Thoracic aorta (tissue), 2 donors: ENCODE measurements at regions not wholly inside any gene's neighbourhood (a gene's known extent, or its start where the extent isn't known, plus 50 kb on each side); places are given as distances from the start of the nearest gene placed in this dataset.

Experiments
- ATAC-seq: fragments of 150-250 bp; one replicate; pipeline ENCODE4 v1.8.0; 2017; ENCODE audit warnings: low read depth; ENCODE audit not compliant: insufficient number of reproducible peaks, low FRiP score
- DNase-seq: peaks from one replicate; pipeline ENCODE4 v3.0.0-alpha.2; 2020; ENCODE audit warnings: low spot score
- H3K27ac ChIP-seq, 2 donors: fragments of 200-600 bp; sonication (generic); 1 replicate in 1 of 2; 2 replicates in 1 of 2; pipeline ENCODE4 v1.5.1; 2016; ENCODE audit warnings: mild to moderate bottlenecking in 2 of 2, moderate library complexity in 2 of 2
- H3K27me3 ChIP-seq: fragments of 200-600 bp; sonication (generic); replicated peaks from 2 replicates; pipeline ENCODE4 v1.6.0; 2016; ENCODE audit warnings: mild to moderate bottlenecking; ENCODE audit not compliant: insufficient read depth
- H3K36me3 ChIP-seq: fragments of 200-600 bp; sonication (generic); one replicate; pipeline ENCODE4 v1.5.1; 2016
- H3K4me1 ChIP-seq, 2 donors: fragments of 200-600 bp; sonication (generic); 1 replicate in 1 of 2; 2 replicates in 1 of 2; pipeline versions ENCODE4 v1.5.1 to v1.6.0; 2016; ENCODE audit warnings: low read depth in 2 of 2, mild to moderate bottlenecking in 1 of 2; ENCODE audit not compliant: control insufficient read depth in 1 of 2
- H3K4me3 ChIP-seq: fragments of 200-600 bp; sonication (generic); 2 replicates; pipeline ENCODE4 v1.5.1; 2016; ENCODE audit warnings: mild to moderate bottlenecking
- H3K9me3 ChIP-seq: fragments of 200-600 bp; sonication (generic); 2 replicates; pipeline ENCODE4 v1.5.1; 2016
- TF ChIP-seq, protein P1 (sequence below): fragments of 200-600 bp; sonication (generic); IDR thresholded peaks from one replicate; pipeline ENCODE4 v1.5.1; 2019; ENCODE audit warnings: antibody characterized with exemption

DNA sequence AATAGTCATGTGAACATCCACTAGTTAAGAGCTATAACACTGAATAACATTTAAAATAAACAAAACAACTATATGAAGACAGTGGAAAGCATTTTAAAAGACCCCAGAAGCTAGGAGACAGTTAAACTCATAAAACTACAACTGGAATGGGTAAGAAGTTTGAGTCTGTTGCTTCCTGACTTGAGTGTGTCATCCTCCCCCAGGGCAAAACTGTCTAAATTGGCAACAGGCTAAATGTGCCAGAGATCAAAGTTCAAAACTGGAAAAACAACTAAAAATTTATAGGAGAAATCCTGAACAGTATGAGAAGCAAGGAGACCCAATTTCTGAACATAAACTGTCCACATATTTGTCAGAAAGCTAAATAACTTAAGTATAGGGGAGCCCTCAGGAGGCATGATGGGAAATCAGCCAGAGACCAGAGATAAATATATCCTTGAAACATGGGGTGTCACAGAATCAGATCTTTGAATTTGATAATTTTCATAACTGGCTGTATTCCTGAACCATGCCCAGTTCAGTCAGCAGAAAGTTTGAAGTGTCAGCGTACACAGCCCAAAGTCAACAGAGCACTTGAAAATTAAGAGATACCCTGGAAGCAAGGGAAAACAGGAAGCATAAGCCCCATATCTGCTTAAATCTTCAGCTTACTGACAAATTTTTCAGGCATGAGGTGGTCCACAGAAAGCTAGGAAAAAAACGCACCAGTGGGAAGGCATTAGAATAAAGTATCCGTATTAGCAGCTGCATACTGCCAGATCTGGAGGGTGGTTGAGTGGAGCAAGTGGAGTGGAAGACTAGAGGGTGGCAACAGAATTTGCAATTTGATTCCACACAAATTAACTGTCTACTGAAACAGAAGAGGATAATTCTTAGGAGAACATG is 516.1 kb upstream of the MAN1A1 start:
- H3K27ac ChIP-seq = no peak overlapping the region
- ATAC-seq (no peak), DNase-seq (no peak)
- H3K36me3 ChIP-seq = no peaks in the 10 kb centered on the region
- peaks cover 3% of the 10 kb centered on the region for H3K9me3 ChIP-seq
- no peaks in the 10 kb centered on the region for H3K4me1 ChIP-seq
- H3K4me3 ChIP-seq = no peak overlapping the region
- TF ChIP-seq, protein P1, sequence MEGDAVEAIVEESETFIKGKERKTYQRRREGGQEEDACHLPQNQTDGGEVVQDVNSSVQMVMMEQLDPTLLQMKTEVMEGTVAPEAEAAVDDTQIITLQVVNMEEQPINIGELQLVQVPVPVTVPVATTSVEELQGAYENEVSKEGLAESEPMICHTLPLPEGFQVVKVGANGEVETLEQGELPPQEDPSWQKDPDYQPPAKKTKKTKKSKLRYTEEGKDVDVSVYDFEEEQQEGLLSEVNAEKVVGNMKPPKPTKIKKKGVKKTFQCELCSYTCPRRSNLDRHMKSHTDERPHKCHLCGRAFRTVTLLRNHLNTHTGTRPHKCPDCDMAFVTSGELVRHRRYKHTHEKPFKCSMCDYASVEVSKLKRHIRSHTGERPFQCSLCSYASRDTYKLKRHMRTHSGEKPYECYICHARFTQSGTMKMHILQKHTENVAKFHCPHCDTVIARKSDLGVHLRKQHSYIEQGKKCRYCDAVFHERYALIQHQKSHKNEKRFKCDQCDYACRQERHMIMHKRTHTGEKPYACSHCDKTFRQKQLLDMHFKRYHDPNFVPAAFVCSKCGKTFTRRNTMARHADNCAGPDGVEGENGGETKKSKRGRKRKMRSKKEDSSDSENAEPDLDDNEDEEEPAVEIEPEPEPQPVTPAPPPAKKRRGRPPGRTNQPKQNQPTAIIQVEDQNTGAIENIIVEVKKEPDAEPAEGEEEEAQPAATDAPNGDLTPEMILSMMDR = no peak
- H3K27me3 ChIP-seq = no peaks in the 10 kb centered on the region

DNA sequence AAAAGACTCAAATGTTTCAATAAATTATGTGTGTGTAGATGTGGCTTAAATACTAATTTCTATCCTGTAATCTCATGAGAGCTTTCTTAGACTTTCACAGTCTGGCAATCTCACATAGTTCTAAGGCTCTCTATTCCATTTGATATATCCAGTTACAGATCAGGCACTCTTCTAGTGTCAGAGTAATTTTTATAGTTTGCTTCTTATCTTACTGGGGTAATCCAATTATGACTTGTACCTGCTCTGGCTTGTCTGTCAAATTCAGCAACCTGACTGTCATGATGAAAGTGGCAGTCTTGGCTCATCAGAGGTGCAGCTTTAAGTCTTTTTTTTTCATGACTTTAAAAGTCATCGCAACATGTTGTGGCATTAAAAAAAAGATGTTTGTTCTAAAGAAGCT is 513.2 kb upstream of the MAN1A1 start:
- peaks cover 3% of the 10 kb centered on the region for H3K9me3 ChIP-seq
- H3K27me3 ChIP-seq = no peaks in the 10 kb centered on the region
- H3K36me3 ChIP-seq = no peaks in the 10 kb centered on the region
- H3K4me1 ChIP-seq = no peaks in the 10 kb centered on the region
- ATAC-seq (no peak), DNase-seq (no peak)
- TF ChIP-seq, protein P1 = no peak
- H3K4me3 ChIP-seq = no peak overlapping the region
- no peak overlapping the region for H3K27ac ChIP-seq

DNA sequence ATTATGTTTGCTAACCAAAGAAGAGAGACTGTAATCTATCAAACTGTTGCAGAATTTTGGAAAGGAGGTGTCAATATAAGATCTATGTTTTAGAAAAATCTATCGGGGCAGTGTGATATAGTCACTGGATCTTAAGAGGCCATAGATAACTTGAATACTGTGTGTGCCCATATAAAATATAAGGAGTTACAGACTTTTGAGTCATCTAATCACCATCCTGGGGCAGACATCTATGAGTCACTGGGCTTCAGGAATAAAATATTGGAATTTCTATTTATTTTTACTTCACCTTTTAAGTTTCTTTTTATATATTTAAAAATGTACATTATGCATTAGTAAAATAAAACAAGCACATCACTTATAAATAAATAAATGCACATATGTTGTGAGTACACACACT is 509.3 kb upstream of the MAN1A1 start:
- H3K36me3 ChIP-seq = no peaks in the 10 kb centered on the region
- TF ChIP-seq, protein P1 = no peak
- no peaks in the 10 kb centered on the region for H3K27me3 ChIP-seq
- no peak overlapping the region for H3K4me3 ChIP-seq
- H3K27ac ChIP-seq = no peak overlapping the region
- ATAC-seq (no peak), DNase-seq (no peak)
- H3K4me1 ChIP-seq = no peaks in the 10 kb centered on the region
- H3K9me3 ChIP-seq = no peaks in the 10 kb centered on the region

DNA sequence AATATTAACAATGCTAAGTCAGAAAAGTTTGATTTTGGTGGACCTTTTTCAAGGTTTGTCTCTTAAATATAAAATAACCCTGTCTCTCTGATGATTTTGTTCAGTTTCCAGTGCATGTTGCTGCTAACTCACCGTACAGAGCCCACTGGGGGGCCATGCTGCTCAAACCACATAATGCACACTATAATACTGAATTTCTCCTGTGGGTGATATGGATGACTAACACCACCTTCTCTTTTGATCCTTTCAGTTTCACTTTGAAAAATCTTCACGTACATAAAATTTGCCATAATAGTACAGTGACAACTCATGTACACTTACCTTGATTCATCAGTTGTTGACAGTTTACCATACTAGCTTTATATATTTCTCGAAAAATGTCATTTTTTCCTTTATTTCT is 506.6 kb upstream of the MAN1A1 start:
- TF ChIP-seq, protein P1 = no peak
- DNase-seq (no peak), ATAC-seq (no peak)
- Histone ChIP-seq H3K27me3 (no peaks in the 10 kb centered on the region), H3K36me3 (no peaks in the 10 kb centered on the region), H3K27ac (no peak overlapping the region), H3K4me1 (no peaks in the 10 kb centered on the region), H3K9me3 (no peaks in the 10 kb centered on the region), H3K4me3 (no peak overlapping the region)

DNA sequence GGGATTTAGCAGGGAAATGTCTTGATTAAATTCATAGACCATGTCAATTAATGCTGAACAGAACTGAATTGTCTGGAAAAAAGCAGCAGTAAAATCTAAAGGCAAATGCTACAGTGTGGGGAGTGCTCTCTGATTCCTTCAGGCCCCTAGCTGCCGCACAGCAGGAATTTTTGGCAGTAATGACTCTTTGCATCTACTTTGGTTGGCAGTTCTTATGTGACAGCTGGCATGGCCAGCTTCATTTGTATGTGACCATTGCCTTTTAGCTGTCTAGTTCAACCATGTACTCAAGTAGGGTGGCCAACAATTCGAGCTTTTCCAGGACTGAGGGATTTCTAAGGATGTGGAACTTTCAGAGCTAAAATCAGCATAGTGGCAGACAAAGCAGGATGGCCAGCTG is 499.1 kb upstream of the MAN1A1 start:
- Histone ChIP-seq H3K4me3 (no peak overlapping the region), H3K27me3 (no peaks in the 10 kb centered on the region), H3K36me3 (no peaks in the 10 kb centered on the region), H3K27ac (no peak overlapping the region), H3K4me1 (no peaks in the 10 kb centered on the region), H3K9me3 (no peaks in the 10 kb centered on the region)
- no peak for DNase-seq
- TF ChIP-seq, protein P1 = no peak
- ATAC-seq = no peak
